HG02588 (cell line): ENCODE measurements at regions not wholly inside any gene's neighbourhood (a gene's known extent, or its start where the extent isn't known, plus 50 kb on each side); places are given as distances from the start of the nearest gene placed in this dataset.
"Not testable (repeated sequence)": the region's sequence is repeated elsewhere in the genome, so short reads cannot be mapped to it uniquely, and the experiment has no call there.

Source experiments
- ATAC-seq: cut with Tn5 transposase; IDR thresholded peaks from one replicate; pipeline ENCODE4 v1.9.1; 2021; ENCODE audit warnings: mild to moderate bottlenecking, moderate library complexity; ENCODE audit not compliant: unreplicated experiment

- no peak for ATAC-seq
Measured at GRCh38 chr11:29495676-29496075, 521.2 kb downstream of the KCNA4 start.

- no peak for ATAC-seq
Measured at GRCh38 chr11:29490938-29491337, 525.9 kb downstream of the KCNA4 start.

GRCh38 chr11:29486301-29486700 lies 530.5 kb downstream of the KCNA4 start:
- ATAC-seq: no peak

GRCh38 chr11:29485641-29486040 lies 531.2 kb downstream of the KCNA4 start:
- no peak for ATAC-seq

GRCh38 chr11:29484548-29484947 lies 532.3 kb downstream of the KCNA4 start:
- ATAC-seq: no peak

- no peak for ATAC-seq
Measured at GRCh38 chr11:29483831-29484230, 533.0 kb downstream of the KCNA4 start.

- no peak for ATAC-seq
Measured at GRCh38 chr11:29482510-29482909, 534.3 kb downstream of the KCNA4 start.

- no peak for ATAC-seq
Measured at GRCh38 chr11:29481738-29482137, 535.1 kb downstream of the KCNA4 start.

- ATAC-seq: no peak
Measured at GRCh38 chr11:29480981-29481380, 535.8 kb downstream of the KCNA4 start.

- no peak for ATAC-seq
Measured at GRCh38 chr11:29458252-29458651, 558.6 kb downstream of the KCNA4 start.

- no peak for ATAC-seq
Measured at GRCh38 chr11:29452146-29452545, 564.7 kb downstream of the KCNA4 start.

- no peak for ATAC-seq
Measured at GRCh38 chr11:29449281-29450074, 567.4 kb downstream of the KCNA4 start.

GRCh38 chr11:29448246-29448877 lies 568.5 kb downstream of the KCNA4 start:
- ATAC-seq: no peak

GRCh38 chr11:29447821-29448220 lies 569.0 kb downstream of the KCNA4 start:
- ATAC-seq: no peak

- ATAC-seq: no peak
Measured at GRCh38 chr11:29446132-29446531, 570.7 kb downstream of the KCNA4 start.

GRCh38 chr11:29445191-29445590 lies 571.6 kb downstream of the KCNA4 start:
- not testable (repeated sequence) for ATAC-seq

GRCh38 chr11:29438815-29439214 lies 578.0 kb downstream of the KCNA4 start:
- ATAC-seq: no peak

GRCh38 chr11:29435421-29435820 lies 581.4 kb downstream of the KCNA4 start:
- no peak for ATAC-seq

GRCh38 chr11:29432719-29433325 lies 584.0 kb downstream of the KCNA4 start:
- no peak for ATAC-seq

- ATAC-seq: no peak
Measured at GRCh38 chr11:29405305-29405704, 611.5 kb downstream of the KCNA4 start.

- ATAC-seq: no peak
Measured at GRCh38 chr11:29395555-29396072, 621.2 kb downstream of the KCNA4 start.

GRCh38 chr11:29389793-29390192 lies 627.0 kb downstream of the KCNA4 start:
- no peak for ATAC-seq
